ENCODE measurements at regions not wholly inside any gene's neighbourhood (a gene's known extent, or its start where the extent isn't known, plus 50 kb on each side); places are given as distances from the start of the nearest gene placed in this dataset.

DNA sequence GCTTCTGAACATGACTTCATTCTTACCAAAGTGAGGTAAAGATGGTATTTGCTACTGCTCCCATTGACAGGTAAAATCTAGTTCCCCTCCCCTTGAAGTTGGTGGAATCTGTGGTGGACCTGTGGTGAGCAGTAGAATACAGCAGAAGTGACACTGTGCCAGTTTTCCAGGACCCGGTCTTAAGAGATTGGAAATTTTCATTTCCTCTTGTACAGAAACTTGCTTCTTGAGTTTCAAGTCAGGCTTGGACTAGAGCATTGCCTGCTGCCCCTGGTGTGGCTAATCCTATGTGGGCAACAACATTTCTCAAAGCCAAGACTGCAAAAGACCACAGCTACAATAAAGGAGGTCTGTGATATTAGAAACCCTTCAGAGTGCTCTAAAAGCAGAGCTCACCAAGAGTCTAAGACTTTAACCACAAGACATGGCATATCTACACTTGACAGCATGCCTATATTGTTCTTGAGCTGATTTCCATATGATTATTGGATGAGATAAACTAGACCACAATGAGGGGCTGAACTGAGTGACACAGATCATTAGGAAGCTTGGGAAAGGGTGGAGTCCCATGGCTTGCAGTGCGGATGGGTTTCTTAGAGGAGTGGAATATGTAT is 458.1 kb downstream of the BCL11A start:
- 53% methylated on average over 2 of the region's 2 CpGs for WGBS
- Histone ChIP-seq H3K4me3 (ENCODE audit: low read length in 2 of 2) (peak overlapping the region in 1 of 2 donors; percentile 4), H3K27ac (ENCODE audit: low read depth in 1 of 2, low read length in 1 of 2) (peak overlapping the region in 1 of 2 donors; percentile 98), H3K27me3 (ENCODE audit: control insufficient read depth in 2 of 2, insufficient read depth in 1 of 2, low read length in 1 of 2) (no peaks in the 10 kb centered on the region), H3K36me3 (ENCODE audit: control insufficient read depth in 2 of 2, insufficient read depth in 2 of 2, low read length in 1 of 2) (no peaks in the 10 kb centered on the region), H3K9me3 (ENCODE audit: control insufficient read depth in 2 of 2, insufficient read depth in 1 of 2, low read length in 1 of 2) (no peaks in the 10 kb centered on the region), H3K4me1 (ENCODE audit: control insufficient read depth in 2 of 2, insufficient read depth in 2 of 2, low read length in 2 of 2) (peaks cover 61 to 86% of the 10 kb centered on the region in 2 donors)
- DNase-seq (ENCODE audit: low read depth in 6 of 9, low spot score in 9 of 9): peak in 1 of 9 donors; percentile 57

GRCh38 chr2:60094450-60094929 is 459.0 kb downstream of the BCL11A start:
- H3K27me3 ChIP-seq (ENCODE audit: control insufficient read depth in 2 of 2, insufficient read depth in 1 of 2, low read length in 1 of 2): no peaks in the 10 kb centered on the region
- H3K9me3 ChIP-seq (ENCODE audit: control insufficient read depth in 2 of 2, insufficient read depth in 1 of 2, low read length in 1 of 2): no peaks in the 10 kb centered on the region
- peak in 3 of 9 donors; percentile 61 to 80 (median 63) for DNase-seq (ENCODE audit: low read depth in 6 of 9, low spot score in 9 of 9)
- peak overlapping the region in 1 of 2 donors; percentile 4 for H3K4me3 ChIP-seq (ENCODE audit: low read length in 2 of 2)
- H3K27ac ChIP-seq (ENCODE audit: low read depth in 1 of 2, low read length in 1 of 2): peak overlapping the region; percentile 67 to 98
- H3K4me1 ChIP-seq (ENCODE audit: control insufficient read depth in 2 of 2, insufficient read depth in 2 of 2, low read length in 2 of 2): peaks cover 56 to 79% of the 10 kb centered on the region in 2 donors
- no peaks in the 10 kb centered on the region for H3K36me3 ChIP-seq (ENCODE audit: control insufficient read depth in 2 of 2, insufficient read depth in 2 of 2, low read length in 1 of 2)
- 66% methylated on average over 3 of the region's 3 CpGs for WGBS

- 94% methylated on average over 2 of the region's 2 CpGs for WGBS
- H3K27ac ChIP-seq (ENCODE audit: low read depth in 1 of 2, low read length in 1 of 2): peak overlapping the region in 1 of 2 donors; percentile 98
- peaks cover 45 to 62% of the 10 kb centered on the region in 2 donors for H3K4me1 ChIP-seq (ENCODE audit: control insufficient read depth in 2 of 2, insufficient read depth in 2 of 2, low read length in 2 of 2)
- no peaks in the 10 kb centered on the region for H3K36me3 ChIP-seq (ENCODE audit: control insufficient read depth in 2 of 2, insufficient read depth in 2 of 2, low read length in 1 of 2)
- DNase-seq (ENCODE audit: low read depth in 6 of 9, low spot score in 9 of 9): peak in 1 of 9 donors; percentile 37
- no peaks in the 10 kb centered on the region for H3K27me3 ChIP-seq (ENCODE audit: control insufficient read depth in 2 of 2, insufficient read depth in 1 of 2, low read length in 1 of 2)
- H3K9me3 ChIP-seq (ENCODE audit: control insufficient read depth in 2 of 2, insufficient read depth in 1 of 2, low read length in 1 of 2): no peaks in the 10 kb centered on the region
- no peak overlapping the region for H3K4me3 ChIP-seq (ENCODE audit: low read length in 2 of 2)
Observed at GRCh38 chr2:60092781-60093180, 460.7 kb downstream of the BCL11A start.

DNA sequence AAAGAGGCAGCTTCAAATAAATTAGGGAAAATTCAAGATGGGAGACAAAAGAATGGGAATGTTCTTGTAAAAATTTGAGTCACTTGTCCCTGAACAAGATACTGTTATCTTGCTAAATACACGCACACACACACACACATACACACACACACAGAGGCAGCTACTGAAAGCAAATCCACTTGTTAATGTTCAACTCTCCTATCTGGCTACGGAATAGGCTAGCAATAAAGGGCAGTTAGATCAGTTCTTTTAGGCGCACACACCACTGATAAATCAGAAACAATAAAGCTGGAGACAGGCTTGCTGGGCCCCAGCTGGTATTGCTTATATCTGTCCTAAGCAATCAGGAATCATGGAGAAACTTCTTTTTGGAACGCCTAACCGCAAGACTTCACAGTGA is 461.6 kb downstream of the BCL11A start:
- WGBS: 94% methylated on average over 5 of the region's 5 CpGs
- no peak for DNase-seq (ENCODE audit: low read depth in 6 of 9, low spot score in 9 of 9)
- Histone ChIP-seq H3K4me1 (ENCODE audit: control insufficient read depth in 2 of 2, insufficient read depth in 2 of 2, low read length in 2 of 2) (peaks cover 37 to 54% of the 10 kb centered on the region in 2 donors), H3K27me3 (ENCODE audit: control insufficient read depth in 2 of 2, insufficient read depth in 1 of 2, low read length in 1 of 2) (no peaks in the 10 kb centered on the region), H3K9me3 (ENCODE audit: control insufficient read depth in 2 of 2, insufficient read depth in 1 of 2, low read length in 1 of 2) (no peaks in the 10 kb centered on the region), H3K27ac (ENCODE audit: low read depth in 1 of 2, low read length in 1 of 2) (no peak overlapping the region), H3K4me3 (ENCODE audit: low read length in 2 of 2) (no peak overlapping the region), H3K36me3 (ENCODE audit: control insufficient read depth in 2 of 2, insufficient read depth in 2 of 2, low read length in 1 of 2) (no peaks in the 10 kb centered on the region)

- H3K4me1 ChIP-seq (ENCODE audit: control insufficient read depth in 2 of 2, insufficient read depth in 2 of 2, low read length in 2 of 2): peaks cover 32 to 48% of the 10 kb centered on the region in 2 donors
- no peak for DNase-seq (ENCODE audit: low read depth in 6 of 9, low spot score in 9 of 9)
- no peak overlapping the region for H3K27ac ChIP-seq (ENCODE audit: low read depth in 1 of 2, low read length in 1 of 2)
- no peak overlapping the region for H3K4me3 ChIP-seq (ENCODE audit: low read length in 2 of 2)
- no peaks in the 10 kb centered on the region for H3K27me3 ChIP-seq (ENCODE audit: control insufficient read depth in 2 of 2, insufficient read depth in 1 of 2, low read length in 1 of 2)
- WGBS: 59% methylated on average over 2 of the region's 2 CpGs
- H3K9me3 ChIP-seq (ENCODE audit: control insufficient read depth in 2 of 2, insufficient read depth in 1 of 2, low read length in 1 of 2): no peaks in the 10 kb centered on the region
- no peaks in the 10 kb centered on the region for H3K36me3 ChIP-seq (ENCODE audit: control insufficient read depth in 2 of 2, insufficient read depth in 2 of 2, low read length in 1 of 2)
Observed at GRCh38 chr2:60091266-60091665, 462.2 kb downstream of the BCL11A start.

- 97% methylated on average over 2 of the region's 2 CpGs for WGBS
- Histone ChIP-seq H3K27ac (ENCODE audit: low read depth in 1 of 2, low read length in 1 of 2) (no peak overlapping the region), H3K27me3 (ENCODE audit: control insufficient read depth in 2 of 2, insufficient read depth in 1 of 2, low read length in 1 of 2) (no peaks in the 10 kb centered on the region), H3K9me3 (ENCODE audit: control insufficient read depth in 2 of 2, insufficient read depth in 1 of 2, low read length in 1 of 2) (no peaks in the 10 kb centered on the region), H3K36me3 (ENCODE audit: control insufficient read depth in 2 of 2, insufficient read depth in 2 of 2, low read length in 1 of 2) (peaks cover 0 to 4% of the 10 kb centered on the region in 2 donors), H3K4me1 (ENCODE audit: control insufficient read depth in 2 of 2, insufficient read depth in 2 of 2, low read length in 2 of 2) (peaks cover 4 to 17% of the 10 kb centered on the region in 2 donors), H3K4me3 (ENCODE audit: low read length in 2 of 2) (no peak overlapping the region)
- DNase-seq (ENCODE audit: low read depth in 6 of 9, low spot score in 9 of 9): no peak
Observed at GRCh38 chr2:60079562-60079961, 473.9 kb downstream of the BCL11A start.

- no peak for DNase-seq (ENCODE audit: low read depth in 6 of 9, low spot score in 9 of 9)
- H3K4me3 ChIP-seq (ENCODE audit: low read length in 2 of 2): no peak overlapping the region
- 85% methylated on average over 6 of the region's 6 CpGs for WGBS
- H3K4me1 ChIP-seq (ENCODE audit: control insufficient read depth in 2 of 2, insufficient read depth in 2 of 2, low read length in 2 of 2): peaks cover 14 to 39% of the 10 kb centered on the region in 2 donors
- H3K27me3 ChIP-seq (ENCODE audit: control insufficient read depth in 2 of 2, insufficient read depth in 1 of 2, low read length in 1 of 2): no peaks in the 10 kb centered on the region
- H3K9me3 ChIP-seq (ENCODE audit: control insufficient read depth in 2 of 2, insufficient read depth in 1 of 2, low read length in 1 of 2): no peaks in the 10 kb centered on the region
- H3K27ac ChIP-seq (ENCODE audit: low read depth in 1 of 2, low read length in 1 of 2): no peak overlapping the region
- H3K36me3 ChIP-seq (ENCODE audit: control insufficient read depth in 2 of 2, insufficient read depth in 2 of 2, low read length in 1 of 2): peaks cover 0 to 5% of the 10 kb centered on the region in 2 donors
Observed at GRCh38 chr2:60075048-60075447, 478.4 kb downstream of the BCL11A start.

- peaks cover 14 to 39% of the 10 kb centered on the region in 2 donors for H3K4me1 ChIP-seq (ENCODE audit: control insufficient read depth in 2 of 2, insufficient read depth in 2 of 2, low read length in 2 of 2)
- H3K27me3 ChIP-seq (ENCODE audit: control insufficient read depth in 2 of 2, insufficient read depth in 1 of 2, low read length in 1 of 2): no peaks in the 10 kb centered on the region
- no peak overlapping the region for H3K4me3 ChIP-seq (ENCODE audit: low read length in 2 of 2)
- H3K27ac ChIP-seq (ENCODE audit: low read depth in 1 of 2, low read length in 1 of 2): no peak overlapping the region
- no peaks in the 10 kb centered on the region for H3K9me3 ChIP-seq (ENCODE audit: control insufficient read depth in 2 of 2, insufficient read depth in 1 of 2, low read length in 1 of 2)
- peaks cover 0 to 5% of the 10 kb centered on the region in 2 donors for H3K36me3 ChIP-seq (ENCODE audit: control insufficient read depth in 2 of 2, insufficient read depth in 2 of 2, low read length in 1 of 2)
- no peak for DNase-seq (ENCODE audit: low read depth in 6 of 9, low spot score in 9 of 9)
- 96% methylated on average over 12 of the region's 12 CpGs for WGBS
Observed at GRCh38 chr2:60073201-60073600, 480.3 kb downstream of the BCL11A start.

- no peak overlapping the region for H3K27ac ChIP-seq (ENCODE audit: low read depth in 1 of 2, low read length in 1 of 2)
- H3K4me1 ChIP-seq (ENCODE audit: control insufficient read depth in 2 of 2, insufficient read depth in 2 of 2, low read length in 2 of 2): peaks cover 14 to 42% of the 10 kb centered on the region in 2 donors
- H3K4me3 ChIP-seq (ENCODE audit: low read length in 2 of 2): no peak overlapping the region
- peaks cover 0 to 5% of the 10 kb centered on the region in 2 donors for H3K36me3 ChIP-seq (ENCODE audit: control insufficient read depth in 2 of 2, insufficient read depth in 2 of 2, low read length in 1 of 2)
- 91% methylated on average over 6 of the region's 6 CpGs for WGBS
- no peak for DNase-seq (ENCODE audit: low read depth in 6 of 9, low spot score in 9 of 9)
- H3K9me3 ChIP-seq (ENCODE audit: control insufficient read depth in 2 of 2, insufficient read depth in 1 of 2, low read length in 1 of 2): no peaks in the 10 kb centered on the region
- H3K27me3 ChIP-seq (ENCODE audit: control insufficient read depth in 2 of 2, insufficient read depth in 1 of 2, low read length in 1 of 2): no peaks in the 10 kb centered on the region
Observed at GRCh38 chr2:60072609-60073008, 480.8 kb downstream of the BCL11A start.
